Adrenal gland (tissue), 9 donors: ENCODE measurements at regions not wholly inside any gene's neighbourhood (a gene's known extent, or its start where the extent isn't known, plus 50 kb on each side); places are given as distances from the start of the nearest gene placed in this dataset.

Experiments used
- DNase-seq, 7 donors: peaks; one replicate each; pipeline ENCODE4 v3.0.0-alpha.2; 2019 to 2020
- H3K27ac ChIP-seq, 5 donors: fragments of 200-600 bp; sonication (generic) in 4 of 5; 1 replicate in 3 of 5; 2 replicates in 2 of 5; pipeline versions ENCODE4 v1.5.1 to v1.8.0; 2016 to 2020; ENCODE audit warnings: mild to moderate bottlenecking in 1 of 5
- H3K27me3 ChIP-seq: fragments of 200-600 bp; 2 replicates; pipeline ENCODE4 v1.8.0; 2021
- H3K36me3 ChIP-seq, 2 donors: fragments of 200-600 bp; replicated peaks in 1 of 2; 1 replicate in 1 of 2; 2 replicates in 1 of 2; pipeline versions ENCODE4 v1.5.1 to v1.8.0; 2018 to 2022
- H3K4me1 ChIP-seq, 2 donors: fragments of 200-600 bp; replicated peaks in 1 of 2; 1 replicate in 1 of 2; 2 replicates in 1 of 2; pipeline versions ENCODE4 v1.5.1 to v1.8.0; 2018 to 2021
- H3K4me3 ChIP-seq, 4 donors: fragments of 200-600 bp; sonication (generic) in 3 of 4; one replicate each; pipeline ENCODE4 v1.5.1; 2016 to 2018
- H3K9me3 ChIP-seq, 3 donors: fragments of 200-600 bp; sonication (generic) in 1 of 3; replicated peaks in 1 of 3; 1 replicate in 2 of 3; 2 replicates in 1 of 3; pipeline versions ENCODE4 v1.5.1 to v1.8.0; 2016 to 2021
- POLR2A ChIP-seq, 2 donors: fragments of 450-650 bp; IDR thresholded peaks; one replicate each; pipeline ENCODE4 v1.6.1; 2017; ENCODE audit warnings: antibody characterized with exemption in 2 of 2, mild to moderate bottlenecking in 2 of 2, moderate library complexity in 1 of 2
- WGBS, 4 donors: extraction: QIAGEN DNeasy Blood & Tissue Kit in 2 of 4; methylation state at CpG; one replicate each; pipeline versions ENCODE4 v1.1.5 to v1.1.7; 2013 to 2017; 5-methylcytosine and 5-hydroxymethylcytosine counted together
- intact Hi-C, 2 donors: fragments of 100-400 bp; cut with DNase I; formaldehyde crosslinking; loops; one replicate each; pipeline versions ENCODE4 v1.14.1 to v1.15.0; 2022 to 2023
- TF ChIP-seq, protein P1 (sequence below), 6 experiments: fragments of 450-650 bp in 4 of 6; fragments of 200-600 bp in 2 of 6; sonication (generic) in 1 of 6; IDR thresholded peaks; 1 replicate in 5 of 6; 2 replicates in 1 of 6; pipeline versions ENCODE4 v1.5.1 to v1.8.0; 2016 to 2021; ENCODE audit warnings: antibody characterized with exemption in 6 of 6, mild to moderate bottlenecking in 2 of 6, moderate library complexity in 1 of 6
- donor health status: healthy with polysubstance abuse.
- donor health status: Bipolar disorder and iron deficiency.
- donor health status: DM: yes; HTN: yes; CAD: no.
- donor health status: DM: no; HTN: no; CAD: no.
- donor health status: DM: no; HTN: no; CAD: no.

DNA sequence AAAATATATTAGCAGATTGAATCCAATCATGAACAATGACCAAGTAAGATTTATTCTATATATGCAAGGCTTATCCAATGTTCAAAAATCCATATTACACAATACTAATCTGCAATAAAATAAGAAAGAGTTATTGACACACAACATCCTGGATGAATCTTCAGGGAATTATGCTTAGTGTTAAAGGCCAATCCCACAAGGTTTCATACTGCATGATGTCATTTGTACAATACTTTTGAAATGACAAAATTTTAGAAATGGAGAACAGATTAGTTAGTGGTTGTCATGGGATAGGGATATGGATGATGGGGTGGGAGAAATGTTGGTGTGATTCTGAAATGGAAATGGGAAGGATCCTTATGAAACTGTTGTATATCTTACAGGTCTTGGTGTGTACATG is 425.7 kb downstream of the SIPA1L2 start:
- no peak for TF ChIP-seq POLR2A (IDR thresholded peaks at IDR 0.05)
- TF ChIP-seq, protein P1, sequence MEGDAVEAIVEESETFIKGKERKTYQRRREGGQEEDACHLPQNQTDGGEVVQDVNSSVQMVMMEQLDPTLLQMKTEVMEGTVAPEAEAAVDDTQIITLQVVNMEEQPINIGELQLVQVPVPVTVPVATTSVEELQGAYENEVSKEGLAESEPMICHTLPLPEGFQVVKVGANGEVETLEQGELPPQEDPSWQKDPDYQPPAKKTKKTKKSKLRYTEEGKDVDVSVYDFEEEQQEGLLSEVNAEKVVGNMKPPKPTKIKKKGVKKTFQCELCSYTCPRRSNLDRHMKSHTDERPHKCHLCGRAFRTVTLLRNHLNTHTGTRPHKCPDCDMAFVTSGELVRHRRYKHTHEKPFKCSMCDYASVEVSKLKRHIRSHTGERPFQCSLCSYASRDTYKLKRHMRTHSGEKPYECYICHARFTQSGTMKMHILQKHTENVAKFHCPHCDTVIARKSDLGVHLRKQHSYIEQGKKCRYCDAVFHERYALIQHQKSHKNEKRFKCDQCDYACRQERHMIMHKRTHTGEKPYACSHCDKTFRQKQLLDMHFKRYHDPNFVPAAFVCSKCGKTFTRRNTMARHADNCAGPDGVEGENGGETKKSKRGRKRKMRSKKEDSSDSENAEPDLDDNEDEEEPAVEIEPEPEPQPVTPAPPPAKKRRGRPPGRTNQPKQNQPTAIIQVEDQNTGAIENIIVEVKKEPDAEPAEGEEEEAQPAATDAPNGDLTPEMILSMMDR (IDR thresholded peaks at IDR 0.05): no peak

DNA sequence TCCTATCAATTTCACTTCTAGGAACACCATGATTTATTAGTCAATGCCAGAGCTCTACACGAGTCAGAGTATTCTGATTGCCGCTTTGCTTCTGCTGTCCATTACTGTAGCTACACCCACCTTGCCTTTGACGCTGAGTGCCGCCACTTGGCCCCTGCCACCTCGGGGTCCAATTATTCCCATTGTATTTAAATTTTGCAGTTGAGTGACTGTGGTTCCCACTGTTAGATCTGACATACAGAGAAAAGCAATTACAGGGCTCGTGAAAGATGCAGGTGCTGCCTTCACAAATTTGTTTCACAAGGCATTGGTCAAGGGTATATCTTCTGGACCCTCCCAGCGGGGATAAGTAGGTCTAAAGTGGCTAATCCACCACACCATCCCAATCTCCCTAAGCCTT is 428.9 kb downstream of the SIPA1L2 start:
- no peaks in the 10 kb centered on the region for H3K4me1 ChIP-seq
- no peak for TF ChIP-seq POLR2A (IDR thresholded peaks at IDR 0.05)
- TF ChIP-seq, protein P1 (IDR thresholded peaks at IDR 0.05): no peak
- intact Hi-C loops: no loop called here
- H3K9me3 ChIP-seq: peaks cover 0 to 11% (median 8%) of the 10 kb centered on the region in 3 donors
- no peaks in the 10 kb centered on the region for H3K36me3 ChIP-seq
- DNase-seq: no peak
- no peaks in the 10 kb centered on the region for H3K27me3 ChIP-seq
- WGBS, 4 donors: 87 to 91% (median 89%) methylated on average over 7 of the region's 7 CpGs
- H3K4me3 ChIP-seq: no peak overlapping the region
- H3K27ac ChIP-seq: no peak overlapping the region

More for the DNA sequence above, 425.7 kb downstream of the SIPA1L2 start:
- Histone ChIP-seq H3K27me3 (no peaks in the 10 kb centered on the region), H3K4me1 (no peaks in the 10 kb centered on the region), H3K4me3 (no peak overlapping the region), H3K27ac (no peak overlapping the region), H3K9me3 (peaks cover 0 to 11% (median 8%) of the 10 kb centered on the region in 3 donors), H3K36me3 (no peaks in the 10 kb centered on the region)
- DNase-seq: no peak
- intact Hi-C loops: no loop called here

DNA sequence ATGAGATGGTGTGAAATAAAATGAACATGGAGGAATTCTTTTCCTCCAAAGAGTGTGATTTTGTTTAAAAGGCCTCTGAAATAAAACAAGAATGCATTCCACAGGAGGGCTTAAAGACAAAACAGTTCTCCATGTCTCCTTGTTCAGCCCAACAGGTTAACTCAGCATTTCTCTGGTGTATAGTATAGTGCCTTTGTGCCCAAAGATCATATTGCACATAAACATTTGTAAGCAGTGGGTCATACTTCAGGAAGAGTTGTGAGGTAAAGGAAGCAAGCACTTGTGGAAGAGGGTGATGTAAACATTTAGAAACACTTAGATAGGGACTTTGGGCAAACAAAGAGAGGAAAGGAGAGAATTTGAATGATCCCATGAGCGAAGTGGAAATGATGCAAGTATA is 433.9 kb downstream of the SIPA1L2 start:
- H3K9me3 ChIP-seq: no peaks in the 10 kb centered on the region
- H3K27ac ChIP-seq: no peak overlapping the region
- DNase-seq: no peak
- no peak for TF ChIP-seq POLR2A (IDR thresholded peaks at IDR 0.05)
- TF ChIP-seq, protein P1 (IDR thresholded peaks at IDR 0.05): no peak
- no peak overlapping the region for H3K4me3 ChIP-seq
- intact Hi-C loops: no loop called here
- H3K4me1 ChIP-seq: peaks cover 0 to 13% of the 10 kb centered on the region in 2 donors
- no peaks in the 10 kb centered on the region for H3K36me3 ChIP-seq
- no peaks in the 10 kb centered on the region for H3K27me3 ChIP-seq
- 86 to 91% (median 88%) methylated on average over 1 of the region's 1 CpG for WGBS, 4 donors

DNA sequence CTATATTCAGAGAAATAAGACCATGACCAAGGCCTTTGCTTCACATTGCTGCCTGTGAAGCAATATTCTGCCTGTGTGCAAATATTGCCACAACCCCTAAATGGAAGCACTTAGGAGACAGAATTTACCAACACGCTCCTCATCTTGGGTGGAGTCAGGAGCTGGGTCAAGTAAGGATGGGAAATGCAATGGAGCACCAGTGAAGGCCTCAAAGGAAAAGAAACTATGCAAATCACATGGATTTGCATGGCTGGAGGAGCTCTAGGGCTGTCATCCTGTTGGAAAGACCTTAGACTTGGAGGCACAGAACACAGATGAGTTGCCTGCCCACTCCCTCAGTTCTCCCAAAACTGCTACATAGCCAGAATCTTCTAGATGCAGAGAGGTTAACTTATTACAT is 435.5 kb downstream of the SIPA1L2 start:
- intact Hi-C loops: no loop called here
- Histone ChIP-seq H3K36me3 (no peaks in the 10 kb centered on the region), H3K27me3 (no peaks in the 10 kb centered on the region), H3K4me1 (peaks cover 0 to 13% of the 10 kb centered on the region in 2 donors), H3K4me3 (no peak overlapping the region), H3K27ac (no peak overlapping the region), H3K9me3 (no peaks in the 10 kb centered on the region)
- TF ChIP-seq, protein P1 (IDR thresholded peaks at IDR 0.05): no peak
- TF ChIP-seq POLR2A (IDR thresholded peaks at IDR 0.05): no peak
- no peak for DNase-seq
- 87 to 95% (median 92%) methylated on average over 1 of the region's 1 CpG for WGBS, 4 donors
